ENCODE measurements at regions not wholly inside any gene's neighbourhood (a gene's known extent, or its start where the extent isn't known, plus 50 kb on each side); places are given as distances from the start of the nearest gene placed in this dataset.

DNA sequence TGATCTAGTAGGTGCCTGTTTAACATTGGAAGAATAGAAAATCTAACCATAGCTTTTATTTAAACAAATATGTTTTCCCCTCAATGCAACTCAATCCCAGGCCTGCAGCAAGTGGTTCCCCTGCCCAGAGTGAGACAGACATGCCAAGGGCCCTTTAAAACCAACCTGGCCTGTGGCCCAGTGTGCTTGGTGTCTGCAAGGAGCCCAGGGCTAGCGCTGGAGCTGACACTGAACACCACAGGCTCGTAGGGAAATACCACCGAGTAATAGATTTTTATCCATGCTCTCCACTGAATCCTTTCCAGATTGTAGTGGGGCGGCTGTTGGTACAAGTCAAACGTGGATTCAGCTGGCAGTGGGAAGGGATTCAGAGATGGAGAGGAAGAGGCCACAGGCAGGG, 95.6 kb upstream of the NRXN3 start:
- no peak for DNase-seq

GRCh38 chr14:78075033-78075432, 95.1 kb upstream of the NRXN3 start:
- no peak for DNase-seq

GRCh38 chr14:78075555-78076277, 94.5 kb upstream of the NRXN3 start:
- no peak for DNase-seq

DNA sequence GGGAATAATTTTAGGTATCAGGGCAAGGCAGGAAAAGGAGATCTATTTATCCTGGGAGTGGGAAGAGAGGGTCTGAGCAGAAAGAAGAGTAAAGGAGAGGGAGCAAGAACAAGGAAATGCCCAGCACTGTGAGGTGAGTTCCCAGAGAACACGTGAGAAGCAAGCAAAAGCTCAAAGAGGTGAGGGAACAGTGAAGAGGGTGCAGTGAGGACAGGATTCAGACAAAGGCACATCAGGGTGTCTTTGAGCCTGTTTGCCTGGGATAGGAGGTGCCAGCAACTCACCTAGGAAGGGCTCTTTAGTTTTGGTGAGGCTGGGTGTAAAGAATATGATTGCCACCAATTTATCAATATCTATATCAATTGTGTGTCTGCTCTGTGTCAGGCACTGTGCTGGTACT, 88.9 kb upstream of the NRXN3 start:
- DNase-seq = no peak

DNA sequence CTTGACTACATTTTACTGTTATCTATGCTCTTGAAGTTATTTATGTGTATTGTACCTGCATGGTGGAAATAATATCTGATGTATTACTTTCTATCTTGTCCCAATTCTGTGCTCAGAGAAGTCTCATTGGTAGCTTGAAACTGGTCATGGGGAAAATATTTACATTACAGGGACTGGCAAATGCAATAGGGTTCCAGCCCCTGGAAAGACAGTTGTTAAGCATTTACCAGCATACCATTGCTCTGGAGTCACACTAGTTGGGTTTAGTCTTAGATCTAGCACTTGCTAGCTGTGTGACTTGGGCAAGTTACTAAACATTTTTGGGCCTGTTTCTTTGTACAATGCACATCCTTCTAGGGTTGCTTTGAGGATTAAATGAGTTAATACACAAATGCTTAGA, 86.3 kb upstream of the NRXN3 start:
- no peak for DNase-seq

GRCh38 chr14:78086342-78086741, 83.8 kb upstream of the NRXN3 start:
- no peak for DNase-seq

- DNase-seq = no peak
These were observed 81.3 kb upstream of the NRXN3 start for GRCh38 chr14:78088916-78089315.

DNA sequence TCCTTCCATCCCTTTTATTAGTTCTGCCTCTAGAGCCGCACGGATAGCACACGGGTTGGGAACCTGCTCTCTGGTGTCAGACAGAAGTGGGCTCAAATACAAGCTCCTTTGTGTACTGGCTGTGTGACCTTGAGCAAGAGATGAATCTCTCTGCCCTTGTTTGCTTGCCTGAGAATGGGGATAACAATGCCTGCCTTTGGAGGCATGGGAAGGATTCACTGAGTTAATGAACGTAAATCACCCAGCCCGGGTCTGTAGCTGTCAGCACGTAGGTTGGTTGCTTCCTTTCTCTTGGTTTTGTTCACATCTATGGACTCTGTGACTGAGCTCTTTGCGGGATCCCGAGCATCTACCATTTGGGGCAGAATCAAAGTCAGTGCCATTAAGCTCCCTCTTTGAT, 79.3 kb upstream of the NRXN3 start:
- DNase-seq = no peak

DNA sequence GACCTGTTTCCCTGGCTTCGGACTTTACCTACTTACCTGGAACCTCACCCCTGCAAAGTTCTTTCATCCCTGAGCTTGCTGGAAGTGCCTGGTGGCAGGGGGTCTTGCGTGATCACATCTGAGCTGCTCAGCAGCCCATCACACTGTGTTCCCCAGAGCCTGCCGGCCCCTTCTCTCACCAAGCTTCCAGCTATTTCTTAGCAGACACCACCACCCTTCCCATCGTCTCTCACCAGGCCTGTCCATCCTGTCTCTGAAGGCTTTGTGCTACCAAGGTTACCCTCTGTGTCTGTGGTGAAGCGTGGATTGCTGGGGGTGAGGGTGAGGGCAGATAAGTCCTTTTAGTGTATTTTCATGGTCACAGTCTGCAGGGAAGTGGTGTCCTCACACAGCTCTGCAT, 78.8 kb upstream of the NRXN3 start:
- DNase-seq = no peak

GRCh38 chr14:78092040-78092439, 78.1 kb upstream of the NRXN3 start:
- DNase-seq = no peak

DNA sequence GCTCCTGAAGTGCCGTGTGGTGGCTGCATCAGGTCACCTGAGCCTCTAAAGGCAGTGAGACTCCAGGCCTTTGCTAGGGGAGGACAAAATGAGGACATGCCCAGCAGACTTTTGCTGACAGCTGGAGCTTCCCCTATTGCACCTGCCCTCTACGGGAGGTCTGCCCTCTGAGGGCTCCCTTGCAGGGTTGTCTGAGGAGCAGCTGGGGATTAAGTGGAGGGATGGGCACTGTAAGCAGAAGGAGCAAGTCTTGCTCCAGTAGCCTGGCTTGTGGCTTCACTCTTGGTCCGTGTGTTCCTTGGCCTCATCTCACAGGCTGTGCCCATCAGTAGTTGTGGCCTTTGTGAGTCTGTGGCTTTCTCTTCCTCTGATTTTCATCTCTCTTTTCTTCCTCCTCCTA, 66.9 kb upstream of the NRXN3 start:
- no peak for DNase-seq

- no peak for DNase-seq
These were observed 66.0 kb upstream of the NRXN3 start for GRCh38 chr14:78104160-78104559.

- no peak for DNase-seq
These were observed 65.5 kb upstream of the NRXN3 start for GRCh38 chr14:78104655-78105054.

DNA sequence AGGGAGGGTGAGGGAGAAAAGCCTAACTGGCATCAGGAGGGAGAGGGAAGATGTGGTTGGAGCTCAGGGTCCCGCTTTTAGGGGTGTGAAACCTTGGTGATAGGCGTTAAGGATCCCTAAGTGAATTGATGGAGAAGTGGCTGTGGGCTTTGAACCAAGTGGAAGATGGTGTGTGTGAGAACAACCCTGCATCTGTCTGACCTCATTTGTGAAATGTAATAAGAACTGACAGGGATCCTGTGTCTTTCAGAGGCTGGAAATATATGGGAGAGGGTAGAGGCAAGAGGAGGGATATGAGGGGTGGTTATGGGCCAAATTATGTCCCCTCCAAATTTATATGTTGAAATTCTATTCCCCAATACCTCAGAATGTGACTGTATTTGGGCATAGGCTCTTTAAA, 63.8 kb upstream of the NRXN3 start:
- DNase-seq = no peak

DNA sequence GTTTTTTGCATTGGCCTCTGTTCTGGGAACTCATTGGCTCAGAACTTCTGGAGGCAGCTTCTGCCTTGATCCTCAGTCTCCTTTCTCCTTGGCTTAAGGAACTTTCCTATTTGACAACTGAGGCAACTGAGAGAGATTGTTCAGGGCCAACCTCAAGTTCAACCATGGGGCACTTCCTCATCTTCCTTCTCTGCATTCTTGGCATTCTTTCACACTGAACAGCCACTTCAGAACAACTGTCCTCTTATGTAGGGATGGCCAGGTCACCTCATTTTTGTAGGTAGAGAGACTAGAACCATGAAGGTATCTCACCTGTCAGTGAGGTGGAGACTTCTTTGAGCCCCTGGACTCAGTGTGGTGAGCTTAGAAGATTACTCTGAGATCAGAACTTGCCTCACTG, 63.0 kb upstream of the NRXN3 start:
- DNase-seq = no peak

- no peak for DNase-seq
These were observed 50.7 kb upstream of the NRXN3 start for GRCh38 chr14:78119440-78119839.

Data from fibroblast of skin of abdomen (primary cell).